DND-41 (cell line): ENCODE measurements at regions not wholly inside any gene's neighbourhood (a gene's known extent, or its start where the extent isn't known, plus 50 kb on each side); places are given as distances from the start of the nearest gene placed in this dataset.

Experiments
- CTCF ChIP-seq: IDR thresholded peaks from 2 replicates; pipeline ENCODE4 v1.5.1; 2012; ENCODE audit warnings: borderline replicate concordance, low read length, moderate library complexity, mild to moderate bottlenecking; ENCODE audit not compliant: poor library complexity, severe bottlenecking; ENCODE audit errors: extremely low read depth
- EZH2 ChIP-seq: IDR thresholded peaks from 3 replicates; pipeline ENCODE4 v1.6.1; 2012; ENCODE audit warnings: borderline replicate concordance, low read depth, mild to moderate bottlenecking, moderate library complexity, low read length, inconsistent platforms; ENCODE audit not compliant: severe bottlenecking

- TF ChIP-seq CTCF (no peak), EZH2 (no peak)
Observed at GRCh38 chr12:68462803-68463202, 130.6 kb upstream of the MDM1 start.
